Muscle of back (tissue), 3 donors: ENCODE measurements at regions not wholly inside any gene's neighbourhood (a gene's known extent, or its start where the extent isn't known, plus 50 kb on each side); places are given as distances from the start of the nearest gene placed in this dataset.
"Not testable (repeated sequence)": the region's sequence is repeated elsewhere in the genome, so short reads cannot be mapped to it uniquely, and the experiment has no call there.

ENCODE experiments used
- DNase-seq, 3 donors: peaks; one replicate each; pipeline versions ENCODE4 v3.0.0 to v3.0.0-alpha.2; 2013

DNA sequence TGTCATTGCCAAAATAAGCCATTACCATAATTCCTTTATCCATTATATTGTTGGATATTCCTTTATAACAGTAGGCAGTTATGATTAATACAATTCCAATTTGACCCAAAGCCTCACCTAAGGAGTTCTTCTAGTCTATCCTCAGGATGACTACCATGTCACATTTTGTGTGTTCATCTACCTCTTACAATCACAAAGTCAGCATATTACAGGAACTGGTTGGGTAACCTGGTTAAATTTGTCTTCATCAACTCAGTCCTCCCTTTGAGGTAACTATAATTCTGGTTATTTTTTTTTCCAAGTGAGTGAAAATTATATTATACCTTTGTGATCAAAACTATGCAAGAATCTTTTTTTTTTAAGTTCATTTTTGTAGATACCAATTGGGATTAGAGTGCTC, 540.5 kb downstream of the BTBD3 start:
- DNase-seq: no peak

- DNase-seq: no peak
Observed at GRCh38 chr20:12464036-12464435, 544.7 kb upstream of the SPTLC3 start.

GRCh38 chr20:12466915-12467314, 541.9 kb upstream of the SPTLC3 start:
- no peak for DNase-seq

DNA sequence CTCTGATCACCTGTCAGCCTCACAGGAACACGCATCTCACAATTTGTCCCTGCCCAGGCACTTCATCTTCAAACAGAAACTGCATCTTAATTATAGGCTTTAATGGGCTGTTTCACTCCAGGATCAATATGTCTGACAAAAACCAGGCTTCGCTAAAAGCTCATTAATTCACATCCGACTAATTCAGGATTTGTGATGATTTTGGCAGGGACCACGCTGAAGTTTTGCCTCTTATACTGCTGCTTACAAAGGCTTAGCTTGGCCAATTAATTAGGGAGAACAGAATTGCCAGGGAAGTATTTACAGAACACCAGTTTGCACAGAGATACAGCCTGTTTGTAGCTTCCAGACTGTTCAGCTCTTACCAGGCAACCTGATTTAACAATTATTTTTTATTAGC, 541.0 kb upstream of the SPTLC3 start:
- DNase-seq: no peak

DNA sequence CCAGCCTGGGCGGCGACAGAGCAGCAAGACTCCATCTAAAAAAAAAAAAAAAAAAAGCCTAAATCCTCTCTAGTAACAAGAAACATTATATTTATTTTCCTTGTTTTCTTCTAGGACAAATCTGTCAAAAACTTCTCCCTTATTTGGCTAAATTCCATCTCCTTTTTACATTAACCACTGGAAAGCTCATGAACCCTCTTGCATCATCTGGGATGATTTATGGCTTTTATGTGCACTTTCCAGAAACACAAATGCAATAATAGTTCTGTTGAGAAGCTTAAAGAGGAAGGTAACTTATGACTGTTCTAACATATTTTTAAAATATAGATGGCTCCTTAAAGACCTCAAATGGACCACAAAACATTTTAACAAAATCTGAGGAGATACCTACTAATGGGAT, 526.1 kb upstream of the SPTLC3 start:
- peak in 2 of 3 donors; percentile 4 to 40 for DNase-seq

DNA sequence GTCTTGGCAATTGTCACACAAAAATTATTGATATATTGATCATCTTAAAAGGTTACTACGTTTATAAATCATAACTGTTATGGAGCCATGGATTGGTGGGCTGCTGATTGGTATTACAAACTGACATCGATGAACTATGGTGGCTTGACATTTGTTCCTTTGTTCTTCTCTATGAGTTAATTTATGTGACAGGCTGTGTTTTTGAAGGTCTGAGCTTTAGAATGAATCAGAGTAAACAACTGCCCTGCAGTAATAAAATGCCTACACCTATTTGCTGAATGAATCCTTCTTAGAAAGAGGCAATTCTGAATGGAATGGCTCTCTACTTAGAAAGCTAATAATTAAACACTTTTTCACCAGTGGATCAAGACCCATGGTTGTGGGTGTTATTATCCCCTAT, 506.3 kb upstream of the SPTLC3 start:
- DNase-seq: no peak

GRCh38 chr20:12504779-12505178, 504.0 kb upstream of the SPTLC3 start:
- DNase-seq: no peak

DNA sequence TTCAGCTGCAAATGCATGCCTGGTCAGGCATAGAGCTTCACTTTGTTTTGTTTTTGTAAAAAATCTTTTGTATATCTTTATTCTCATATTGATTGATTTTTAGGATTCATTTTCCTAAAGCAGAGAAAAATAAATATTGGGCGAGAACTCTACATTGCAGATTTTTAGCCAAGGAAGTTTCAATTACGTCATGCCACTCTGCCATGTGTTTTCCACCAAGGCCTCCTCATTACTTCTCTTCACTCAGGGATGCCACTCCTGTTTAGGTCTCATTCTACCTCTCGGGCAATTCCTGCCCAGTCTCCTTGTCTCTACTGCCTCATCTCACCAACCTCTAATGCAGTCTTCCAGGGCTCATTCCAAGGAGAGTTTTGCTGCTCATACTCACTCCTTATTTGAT, 497.3 kb upstream of the SPTLC3 start:
- DNase-seq: no peak

- DNase-seq: no peak
Observed at GRCh38 chr20:12512755-12513154, 496.0 kb upstream of the SPTLC3 start.

DNA sequence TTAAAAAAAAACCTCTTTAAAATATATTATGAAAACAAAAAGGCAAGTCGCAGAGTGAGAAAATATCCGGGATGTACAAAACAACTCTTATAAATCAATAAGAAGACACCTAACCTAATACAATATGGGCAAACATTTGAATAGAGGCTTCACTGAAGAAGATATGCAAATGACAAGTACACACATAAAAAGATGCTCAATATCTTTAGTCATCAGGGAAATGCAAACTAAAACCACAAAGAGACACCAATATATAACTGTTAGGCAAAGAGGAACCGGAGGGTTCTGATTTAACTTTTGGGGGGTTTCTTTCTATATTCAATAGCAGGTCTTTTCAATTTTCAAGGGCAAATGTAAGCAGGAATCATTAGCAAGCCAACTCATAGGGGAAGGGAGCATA, 480.7 kb upstream of the SPTLC3 start:
- no peak for DNase-seq

DNA sequence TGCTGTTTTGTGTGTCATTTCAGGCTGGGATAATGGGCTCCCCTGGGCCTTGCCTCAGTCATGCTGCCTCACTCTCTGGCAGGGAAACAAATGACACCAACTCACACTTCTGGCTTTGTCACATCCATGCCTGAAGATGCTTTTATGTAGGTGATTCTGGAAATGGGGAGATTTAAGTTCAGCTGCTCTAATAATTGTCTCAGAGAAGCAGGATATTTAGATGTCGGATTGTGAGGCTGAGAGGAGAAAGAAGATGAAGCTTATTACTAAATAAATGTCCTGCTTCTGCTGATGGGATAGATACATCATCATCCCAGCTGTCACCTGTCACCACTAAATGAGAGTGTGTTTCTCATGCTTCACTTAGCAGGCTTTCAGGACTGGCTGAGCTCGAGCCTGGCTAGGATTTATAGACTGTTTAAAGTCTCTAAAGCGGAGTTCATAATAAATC, 480.2 kb upstream of the SPTLC3 start:
- DNase-seq: no peak

- no peak for DNase-seq
Observed at GRCh38 chr20:12531626-12532025, 477.1 kb upstream of the SPTLC3 start.

DNA sequence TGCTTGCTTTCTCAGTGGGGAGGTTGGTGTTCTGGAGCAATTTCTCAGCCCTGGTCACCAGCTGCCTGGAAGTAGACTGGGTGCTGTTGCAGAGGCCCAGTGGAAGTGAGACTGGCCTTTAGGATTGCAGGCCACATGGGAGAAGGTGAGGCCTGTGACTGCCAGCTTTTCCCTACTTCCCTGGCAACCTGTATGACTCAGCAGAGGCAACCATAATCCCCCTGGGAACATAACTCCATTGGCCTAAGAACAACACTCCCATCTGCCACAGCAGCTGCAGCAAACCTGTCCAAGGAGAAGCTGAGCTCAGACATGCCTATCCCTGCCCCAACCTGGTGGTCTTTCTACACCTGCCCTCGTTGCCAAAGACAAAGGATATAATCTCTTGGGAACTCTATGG, 473.5 kb upstream of the SPTLC3 start:
- DNase-seq: no peak

DNA sequence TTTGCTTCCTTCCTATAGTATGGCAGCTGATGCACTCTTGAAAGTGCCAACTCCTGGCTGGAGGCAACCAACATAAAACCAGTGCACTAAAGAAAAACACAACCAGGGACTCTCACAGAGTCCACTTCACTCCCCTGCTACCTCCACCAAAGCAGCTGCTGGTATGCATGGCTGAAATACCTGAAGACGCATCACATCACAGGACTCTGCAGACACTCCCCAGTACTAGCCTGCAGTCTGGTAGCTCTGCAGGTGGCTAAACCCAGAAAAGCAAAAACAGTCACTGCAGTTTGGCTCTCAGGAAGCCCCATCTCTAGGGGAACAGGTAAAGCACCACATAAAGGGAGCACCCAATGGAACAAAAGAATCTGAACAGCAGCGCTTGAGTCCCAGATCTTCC, 473.0 kb upstream of the SPTLC3 start:
- no peak for DNase-seq

- no peak for DNase-seq
Observed at GRCh38 chr20:12554426-12554825, 454.3 kb upstream of the SPTLC3 start.

- DNase-seq: no peak
Observed at GRCh38 chr20:12555369-12555768, 453.4 kb upstream of the SPTLC3 start.

DNA sequence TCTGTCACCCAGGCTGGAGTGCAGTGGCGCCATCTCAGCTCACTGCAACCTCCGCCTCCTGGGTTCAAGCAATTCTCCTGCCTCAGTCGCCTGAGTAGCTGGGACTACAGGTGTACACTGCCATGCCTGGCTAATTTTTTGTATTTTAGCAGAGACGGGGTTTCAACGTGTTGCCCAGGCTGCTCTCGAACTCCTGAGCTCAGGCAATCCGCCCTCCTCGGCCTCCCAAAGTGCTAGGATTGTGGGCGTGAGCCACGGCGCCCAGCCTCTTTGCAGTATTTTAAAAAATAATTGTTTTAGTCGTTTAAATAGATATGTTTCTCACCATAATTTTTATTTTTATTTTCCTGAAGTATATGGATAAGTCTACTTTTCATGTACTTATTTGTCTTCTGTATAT, 452.9 kb upstream of the SPTLC3 start:
- not testable (repeated sequence) for DNase-seq

- DNase-seq: no peak
Observed at GRCh38 chr20:12557224-12557623, 451.5 kb upstream of the SPTLC3 start.

GRCh38 chr20:12564979-12565378, 443.8 kb upstream of the SPTLC3 start:
- no peak for DNase-seq

DNA sequence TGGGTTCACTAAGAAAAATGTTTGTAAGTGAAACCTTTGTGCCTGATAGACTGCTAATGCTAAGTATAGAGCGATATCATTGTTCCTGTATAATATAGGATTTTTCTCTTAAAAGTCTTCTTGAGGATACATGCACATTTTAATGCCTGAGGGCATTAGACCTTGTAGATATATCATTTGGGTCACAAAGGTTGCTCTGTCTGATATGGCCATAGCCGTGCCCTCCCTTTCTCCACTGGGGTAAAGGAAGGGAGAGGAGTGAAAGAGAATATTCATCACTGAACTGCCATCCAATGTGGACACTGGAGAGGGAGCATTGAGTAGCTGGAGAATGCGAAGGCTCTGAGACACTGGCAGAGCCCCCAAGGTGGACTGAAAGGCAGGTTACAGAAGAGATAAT, 442.2 kb upstream of the SPTLC3 start:
- DNase-seq: no peak

GRCh38 chr20:12570371-12570770, 438.4 kb upstream of the SPTLC3 start:
- peak in 1 of 3 donors; percentile 40 for DNase-seq

DNA sequence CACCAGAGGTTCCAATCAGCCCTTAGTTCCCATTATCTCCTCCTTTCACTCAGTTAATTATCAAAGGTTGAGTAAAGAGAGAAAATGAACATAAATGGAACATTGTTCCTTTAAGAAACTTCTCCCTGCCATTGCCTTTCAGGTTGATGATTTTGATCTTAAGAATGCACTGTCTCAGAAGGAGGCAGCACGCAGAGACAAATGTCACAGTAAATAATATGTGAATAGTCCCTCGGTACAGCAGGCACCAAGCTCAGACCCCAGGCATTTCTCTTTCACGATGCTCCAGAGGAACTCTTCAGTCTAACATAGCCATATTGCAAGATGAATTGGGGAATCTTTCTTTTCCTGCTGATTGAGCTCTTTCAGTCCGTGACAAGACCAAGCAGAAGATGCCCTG, 435.3 kb upstream of the SPTLC3 start:
- DNase-seq: no peak

DNA sequence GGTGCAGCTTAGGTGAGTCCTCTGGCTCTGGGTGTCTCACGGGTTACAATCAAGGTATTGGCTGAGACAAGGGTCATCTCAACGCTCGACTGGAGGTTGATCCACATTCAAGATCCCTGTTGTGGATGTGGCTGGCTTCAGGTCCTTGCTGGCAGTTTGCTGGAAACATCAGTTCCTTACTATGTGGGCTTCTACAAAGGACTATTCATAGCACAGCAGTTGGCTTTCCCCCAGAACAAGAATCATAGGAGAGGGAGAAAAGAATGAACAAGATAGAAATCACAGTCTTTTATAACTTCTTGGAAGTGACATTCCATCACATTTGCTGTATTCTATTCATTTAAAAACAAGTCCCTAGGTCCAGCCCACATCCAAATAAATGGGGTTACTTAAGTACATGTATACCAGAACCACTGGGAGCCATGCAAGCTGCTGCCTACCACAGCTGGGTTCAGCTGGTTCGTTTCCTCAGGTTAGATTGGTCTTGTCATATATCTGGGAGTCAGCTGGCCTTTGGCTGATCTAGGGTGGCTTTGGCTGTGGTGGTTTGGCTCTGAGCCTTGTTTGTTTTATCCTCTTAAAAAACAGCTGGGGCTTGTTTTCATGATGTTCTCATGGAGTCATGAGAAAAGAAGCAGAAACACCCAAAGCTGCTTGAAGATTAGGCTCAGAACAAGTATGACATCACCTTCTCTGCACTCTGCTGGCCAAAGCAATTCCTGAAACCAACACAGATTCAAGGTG, 433.2 kb upstream of the SPTLC3 start:
- DNase-seq: peak; percentile 58 to 87 (median 67)

- DNase-seq: no peak
Observed at GRCh38 chr20:12577213-12577612, 431.6 kb upstream of the SPTLC3 start.
